Naive thymus-derived CD4-positive, alpha-beta T cell (primary cell): ENCODE measurements at regions not wholly inside any gene's neighbourhood (a gene's known extent, or its start where the extent isn't known, plus 50 kb on each side); places are given as distances from the start of the nearest gene placed in this dataset.

Experiments used
- ATAC-seq: fragments of 150-1000 bp; cut with Tn5 transposase; 2 replicates; pipeline ENCODE4 v1.10.0; 2021; ENCODE audit warnings: mild to moderate bottlenecking, moderate library complexity
- CTCF ChIA-PET: fragments of 350-600 bp; sonication (Branson Sonifier 250); formaldehyde crosslinking; loops from one replicate; lab custom pipeline; 2021; ENCODE audit warnings: antibody characterized with exemption; lab: Charles Lee
- POLR2A ChIA-PET: fragments of 350-600 bp; sonication (Branson Sonifier 250); formaldehyde crosslinking; loops from one replicate; lab custom pipeline; 2021; ENCODE audit warnings: antibody characterized with exemption, inconsistent platforms; lab: Charles Lee
- DNase-seq, 9 donors: peaks; one replicate each; pipeline versions ENCODE4 v3.0.0 to v3.0.0-alpha.2; 2020 to 2022; ENCODE audit warnings: mixed read lengths in 1 of 9
- H3K27ac ChIP-seq: one replicate; pipeline ENCODE4 v1.7.0; 2013; ENCODE audit warnings: mild to moderate bottlenecking, low read depth, low read length, moderate library complexity
- H3K27me3 ChIP-seq, 2 donors: one replicate each; pipeline ENCODE4 v1.7.0; 2013; ENCODE audit warnings: low read length in 2 of 2, mild to moderate bottlenecking in 2 of 2, moderate library complexity in 2 of 2; ENCODE audit not compliant: control insufficient read depth in 2 of 2, insufficient read depth in 2 of 2
- H3K36me3 ChIP-seq, 3 experiments: 1 replicate in 2 of 3; 2 replicates in 1 of 3; pipeline ENCODE4 v1.7.0; 2013; ENCODE audit warnings: low read length in 3 of 3, mild to moderate bottlenecking in 3 of 3, moderate library complexity in 1 of 3; ENCODE audit not compliant: insufficient read depth in 3 of 3, control insufficient read depth in 2 of 3
- H3K4me1 ChIP-seq, 2 donors: one replicate each; pipeline ENCODE4 v1.7.0; 2013; ENCODE audit warnings: low read length in 2 of 2, mild to moderate bottlenecking in 2 of 2, moderate library complexity in 1 of 2; ENCODE audit not compliant: control insufficient read depth in 2 of 2, insufficient read depth in 2 of 2
- H3K4me3 ChIP-seq: 2 replicates; pipeline ENCODE4 v1.7.0; 2013; ENCODE audit warnings: mild to moderate bottlenecking, low read length
- H3K9me3 ChIP-seq, 3 experiments: 1 replicate in 2 of 3; 2 replicates in 1 of 3; pipeline ENCODE4 v1.7.0; 2013; ENCODE audit warnings: low read length in 3 of 3; ENCODE audit not compliant: control insufficient read depth in 2 of 3
- H3K27ac Mint-ChIP-seq, 9 donors: one replicate each; pipeline ENCODE4 v1.8.0; 2020 to 2022; ENCODE audit warnings: mixed read lengths in 9 of 9, mild to moderate bottlenecking in 8 of 9, moderate library complexity in 5 of 9, inconsistent platforms in 2 of 9
- H3K27me3 Mint-ChIP-seq, 5 donors: one replicate each; pipeline ENCODE4 v1.8.0; 2021 to 2022; ENCODE audit warnings: mixed read lengths in 5 of 5, mild to moderate bottlenecking in 1 of 5
- H3K36me3 Mint-ChIP-seq, 5 donors: one replicate each; pipeline ENCODE4 v1.8.0; 2020 to 2022; ENCODE audit warnings: mixed read lengths in 5 of 5, mild to moderate bottlenecking in 3 of 5, inconsistent platforms in 1 of 5
- H3K4me1 Mint-ChIP-seq, 7 donors: one replicate each; pipeline ENCODE4 v1.8.0; 2020 to 2022; ENCODE audit warnings: mixed read lengths in 7 of 7, mild to moderate bottlenecking in 3 of 7, inconsistent platforms in 1 of 7
- H3K4me3 Mint-ChIP-seq, 10 donors: one replicate each; pipeline ENCODE4 v1.8.0; 2020 to 2022; ENCODE audit warnings: mild to moderate bottlenecking in 10 of 10, mixed read lengths in 10 of 10, moderate library complexity in 6 of 10, inconsistent platforms in 2 of 10
- H3K9me3 Mint-ChIP-seq, 11 donors: one replicate each; pipeline ENCODE4 v1.8.0; 2020 to 2022; ENCODE audit warnings: mixed read lengths in 11 of 11, mild to moderate bottlenecking in 4 of 11, inconsistent platforms in 1 of 11, moderate library complexity in 1 of 11
- intact Hi-C, 2 donors: fragments of 100-400 bp; cut with micrococcal nuclease; formaldehyde crosslinking; loops; one replicate each; pipeline ENCODE4 v1.15.1; 2023

DNA sequence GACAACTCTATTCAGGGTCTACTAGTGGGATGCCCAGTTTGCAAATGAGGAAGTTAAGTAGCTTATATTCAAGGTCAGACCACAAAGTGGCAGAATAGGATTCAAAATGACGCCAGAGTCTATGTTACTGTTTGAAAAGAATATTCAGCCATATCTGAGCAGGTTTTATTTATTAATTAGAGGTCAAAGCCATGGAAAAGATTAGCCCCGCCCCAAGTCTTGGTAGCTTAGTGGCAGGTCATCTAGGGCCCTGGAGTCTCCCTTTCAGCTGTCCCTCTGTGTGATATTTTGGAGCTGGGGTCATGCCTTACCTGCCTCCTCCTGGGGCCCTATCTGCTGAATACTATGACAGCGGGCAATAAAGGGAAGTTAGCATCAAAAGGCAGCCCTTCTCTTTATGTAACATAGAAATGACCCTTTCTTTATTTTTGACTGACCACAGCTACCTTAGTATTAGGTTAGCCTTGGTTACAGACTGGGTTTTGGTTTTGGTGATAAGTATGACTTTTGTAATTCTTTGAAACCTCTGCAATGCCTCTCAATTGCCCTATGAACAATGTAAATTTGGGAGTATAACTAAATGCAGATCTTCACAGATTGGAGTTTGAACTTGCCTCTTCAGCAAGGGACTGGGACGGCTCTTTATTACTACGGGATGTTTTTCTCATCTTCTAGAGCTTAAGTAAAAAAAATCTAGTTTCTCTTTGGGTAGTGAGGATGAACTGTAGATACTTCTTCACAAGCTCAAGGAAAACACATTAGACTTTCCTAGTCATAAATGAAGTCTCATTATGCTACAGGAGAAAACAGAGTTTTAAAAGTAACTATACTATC is 153.0 kb upstream of the ITGA4 start:
- POLR2A ChIA-PET = interaction anchor here (0.6 to 2.2 kb wide), 18 partner anchors 9 to 246 kb away, joined by 3 to 34 read pairs (median 3); partner anchors contain the start of gene ITGA4
- intact Hi-C loops = loop anchor here (1.0 to 10.0 kb wide), 11 partner anchors 8 to 588 kb away; partner anchors contain the start of genes ITGA4 (in 1 of the 2), ITPRID2 (in 1 of the 2) and UBE2E3 (in 1 of the 2)
- H3K9me3 Mint-ChIP-seq = peaks cover 0 to 7% (median 0%) of the 10 kb centered on the region in 11 donors
- CTCF ChIA-PET = interaction anchor here (0.7 to 5.4 kb wide), 12 partner anchors 9 to 411 kb away, joined by 3 to 35 read pairs (median 4); partner anchors contain the start of gene ITGA4
- no peaks in the 10 kb centered on the region for H3K27me3 ChIP-seq
- peaks cover 66 to 73% of the 10 kb centered on the region in 2 donors for H3K4me1 ChIP-seq
- H3K27me3 Mint-ChIP-seq = no peaks in the 10 kb centered on the region
- no peaks in the 10 kb centered on the region for H3K36me3 ChIP-seq
- H3K27ac ChIP-seq = peak overlapping the region; percentile 84
- peaks cover 54 to 92% (median 89%) of the 10 kb centered on the region in 7 donors for H3K4me1 Mint-ChIP-seq
- peak; percentile 32 for ATAC-seq
- peak in 1 of 9 donors; percentile 44 for DNase-seq
- peaks cover 0 to 11% (median 0%) of the 10 kb centered on the region in 5 donors for H3K36me3 Mint-ChIP-seq
- peak overlapping the region; percentile 90 to 100 (median 95) for H3K27ac Mint-ChIP-seq
- H3K9me3 ChIP-seq = no peaks in the 10 kb centered on the region
- H3K4me3 Mint-ChIP-seq = peak overlapping the region; percentile 12 to 94 (median 80)
- peak overlapping the region; percentile 37 for H3K4me3 ChIP-seq

DNA sequence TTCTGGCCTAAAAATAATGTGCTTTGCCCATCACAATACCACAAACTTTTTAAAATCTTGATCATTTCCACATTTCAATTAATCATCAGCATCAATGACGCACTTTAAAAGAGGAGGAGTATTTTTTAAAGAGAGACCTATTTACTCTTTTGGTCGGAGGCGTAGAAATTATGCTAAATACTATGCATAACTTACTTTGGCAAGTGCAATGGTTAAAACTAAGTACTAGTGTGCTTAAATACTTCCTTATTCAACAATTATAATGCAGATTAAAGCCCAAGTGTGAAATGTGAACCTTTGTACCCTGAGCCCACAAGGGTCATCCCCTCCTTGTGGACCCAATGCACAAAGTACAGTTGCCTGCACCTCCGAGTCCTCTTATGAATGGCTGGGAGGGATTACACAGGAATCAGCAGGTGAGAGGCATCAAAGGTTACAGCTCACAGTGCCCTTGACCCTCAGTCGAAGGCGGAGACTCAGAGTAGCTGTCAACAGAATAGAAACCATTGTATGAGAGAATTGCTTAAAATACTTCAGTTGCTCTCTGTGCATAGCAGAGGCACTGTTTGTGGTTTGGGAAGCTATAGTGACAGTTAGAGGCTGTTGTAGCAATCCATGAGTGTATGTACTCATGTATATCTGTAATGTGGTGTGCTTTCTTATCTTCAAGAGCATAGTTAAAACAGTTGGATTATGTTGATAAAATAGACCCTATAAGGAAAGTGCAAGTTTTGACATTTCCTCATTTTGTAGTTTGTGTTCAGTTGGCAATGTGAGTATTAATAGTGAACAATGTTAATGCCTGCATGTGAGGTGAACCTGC is 151.7 kb upstream of the ITGA4 start:
- Histone ChIP-seq H3K27ac (peak overlapping the region; percentile 84), H3K4me1 (peaks cover 66 to 73% of the 10 kb centered on the region in 2 donors), H3K27me3 (no peaks in the 10 kb centered on the region), H3K9me3 (no peaks in the 10 kb centered on the region), H3K36me3 (no peaks in the 10 kb centered on the region), H3K4me3 (peak overlapping the region; percentile 14)
- ChIA-PET POLR2A (interaction anchor here (0.6 to 8.1 kb wide), 7 partner anchors 12 to 179 kb away, joined by 3 to 69 read pairs (median 3); partner anchors contain the start of gene ITGA4), CTCF (interaction anchor here (0.6 to 5.4 kb wide), 6 partner anchors 30 to 201 kb away, joined by 3 to 35 read pairs (median 4); no protein-coding TSS in a partner anchor)
- Mint-ChIP-seq H3K9me3 (no peaks in the 10 kb centered on the region), H3K36me3 (peaks cover 0 to 3% (median 0%) of the 10 kb centered on the region in 5 donors), H3K4me1 (peaks cover 49 to 90% (median 84%) of the 10 kb centered on the region in 7 donors), H3K27ac (peak overlapping the region; percentile 90 to 100 (median 95)), H3K4me3 (peak overlapping the region; percentile 71 to 94 (median 82)), H3K27me3 (no peaks in the 10 kb centered on the region)
- DNase-seq (peak in 5 of 9 donors; percentile 47 to 61 (median 54)), ATAC-seq (peak; percentile 77)
- intact Hi-C loops = loop anchor here (1.0 to 10.0 kb wide), 11 partner anchors 8 to 1298 kb away; partner anchors contain the start of genes UBE2E3 (in 2 of the 2) and CWC22 (in 1 of the 2)

DNA sequence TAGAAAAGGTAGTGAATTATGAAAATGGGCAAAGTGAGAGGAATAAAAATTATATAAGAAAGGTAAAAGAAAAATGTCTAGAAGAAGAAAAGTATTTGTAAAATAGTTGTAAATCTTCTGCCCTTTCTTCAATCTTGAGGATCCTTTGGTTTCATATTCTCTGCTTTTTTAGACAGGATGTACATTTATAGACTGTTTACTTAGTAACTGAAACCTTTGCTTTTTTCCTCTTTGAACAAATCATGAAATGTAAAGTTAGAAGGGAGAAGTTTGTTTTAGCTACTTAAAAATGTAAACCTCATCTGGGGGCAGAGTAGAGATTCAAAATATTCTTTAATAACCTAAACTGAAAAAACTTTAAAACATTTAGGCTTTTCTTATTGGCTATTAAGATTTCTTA is 150.4 kb upstream of the ITGA4 start:
- H3K4me1 Mint-ChIP-seq = peaks cover 40 to 83% (median 76%) of the 10 kb centered on the region in 7 donors
- H3K27ac Mint-ChIP-seq = peak overlapping the region; percentile 90 to 100 (median 95)
- DNase-seq (peak in 6 of 9 donors; percentile 38 to 63 (median 54)), ATAC-seq (peak; percentile 47)
- CTCF ChIA-PET = interaction anchor here (1.0 to 1.9 kb wide), 3 partner anchors 8 to 153 kb away, joined by 3 to 5 read pairs (median 5); no protein-coding TSS in a partner anchor
- H3K36me3 ChIP-seq = no peaks in the 10 kb centered on the region
- intact Hi-C loops = loop anchor here (1.0 to 10.0 kb wide), 5 partner anchors 164 to 1299 kb away; partner anchors contain the start of genes UBE2E3 (in 2 of the 2) and CWC22 (in 1 of the 2)
- H3K27ac ChIP-seq = peak overlapping the region; percentile 84
- no peaks in the 10 kb centered on the region for H3K9me3 ChIP-seq
- peaks cover 61 to 72% of the 10 kb centered on the region in 2 donors for H3K4me1 ChIP-seq
- H3K27me3 ChIP-seq = no peaks in the 10 kb centered on the region
- no peaks in the 10 kb centered on the region for H3K36me3 Mint-ChIP-seq
- peak overlapping the region; percentile 5 for H3K4me3 ChIP-seq
- no peaks in the 10 kb centered on the region for H3K9me3 Mint-ChIP-seq
- H3K27me3 Mint-ChIP-seq = no peaks in the 10 kb centered on the region
- POLR2A ChIA-PET = interaction anchor here (1.0 to 8.1 kb wide), 6 partner anchors 13 to 186 kb away, joined by 3 to 69 read pairs (median 6); partner anchors contain the start of gene ITGA4
- peak overlapping the region; percentile 18 to 94 (median 80) for H3K4me3 Mint-ChIP-seq

DNA sequence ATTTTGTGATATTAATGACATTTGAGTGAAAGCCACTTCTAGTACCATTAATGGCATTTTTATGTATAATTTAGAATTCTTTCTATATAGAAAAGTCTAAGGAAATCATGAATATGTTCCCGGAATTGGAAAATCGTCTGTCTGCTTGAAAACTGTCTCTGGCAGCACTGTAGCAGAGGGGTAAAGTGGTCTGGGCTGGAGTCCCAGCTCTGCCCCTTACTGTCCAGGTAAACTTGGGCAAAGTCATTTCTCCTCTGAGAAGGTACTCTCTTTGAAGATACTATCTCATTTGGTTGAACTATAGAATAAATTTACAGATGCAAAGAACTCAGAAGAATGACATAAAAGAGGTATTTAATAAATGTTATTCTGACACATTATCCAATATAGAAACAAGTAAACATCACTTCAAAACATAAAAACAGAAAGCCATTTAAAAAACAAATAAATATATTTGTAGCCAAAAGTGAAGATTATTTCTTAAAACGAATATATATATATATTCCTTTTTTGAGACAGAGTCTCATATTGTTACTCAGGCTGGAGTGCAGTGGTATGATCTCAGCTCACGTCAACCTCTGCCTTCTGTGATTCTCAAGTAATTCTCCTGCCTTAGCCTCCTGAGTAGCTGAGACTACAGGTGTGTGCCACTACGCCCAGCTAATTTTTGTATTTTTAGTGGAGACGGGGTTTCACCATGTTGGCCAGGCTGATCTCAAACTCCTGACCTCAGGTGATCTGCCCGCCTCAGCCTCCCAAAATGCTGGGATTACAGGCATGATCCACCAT is 149.8 kb upstream of the ITGA4 start:
- no peaks in the 10 kb centered on the region for H3K36me3 ChIP-seq
- H3K9me3 Mint-ChIP-seq = no peaks in the 10 kb centered on the region
- peak overlapping the region; percentile 84 for H3K27ac ChIP-seq
- DNase-seq = peak in 2 of 9 donors; percentile 31 to 47
- ChIA-PET CTCF (interaction anchor here (0.6 to 1.9 kb wide), 5 partner anchors 9 to 132 kb away, joined by 3 to 5 read pairs (median 4); no protein-coding TSS in a partner anchor), POLR2A (interaction anchor here (1.0 to 8.1 kb wide), 8 partner anchors 12 to 202 kb away, joined by 3 to 69 read pairs (median 6); partner anchors contain the start of gene ITGA4)
- H3K27me3 Mint-ChIP-seq = no peaks in the 10 kb centered on the region
- H3K4me3 ChIP-seq = peak overlapping the region; percentile 5
- peaks cover 59 to 71% of the 10 kb centered on the region in 2 donors for H3K4me1 ChIP-seq
- intact Hi-C loops = loop anchor here (1.0 to 10.0 kb wide), 4 partner anchors 165 to 1300 kb away; partner anchors contain the start of genes UBE2E3 (in 2 of the 2) and CWC22 (in 1 of the 2)
- H3K9me3 ChIP-seq = no peaks in the 10 kb centered on the region
- H3K36me3 Mint-ChIP-seq = no peaks in the 10 kb centered on the region
- peak overlapping the region; percentile 39 to 94 (median 82) for H3K4me3 Mint-ChIP-seq
- no peaks in the 10 kb centered on the region for H3K27me3 ChIP-seq
- H3K27ac Mint-ChIP-seq = peak overlapping the region; percentile 90 to 100 (median 95)
- H3K4me1 Mint-ChIP-seq = peaks cover 42 to 83% (median 76%) of the 10 kb centered on the region in 7 donors
- ATAC-seq = no peak

DNA sequence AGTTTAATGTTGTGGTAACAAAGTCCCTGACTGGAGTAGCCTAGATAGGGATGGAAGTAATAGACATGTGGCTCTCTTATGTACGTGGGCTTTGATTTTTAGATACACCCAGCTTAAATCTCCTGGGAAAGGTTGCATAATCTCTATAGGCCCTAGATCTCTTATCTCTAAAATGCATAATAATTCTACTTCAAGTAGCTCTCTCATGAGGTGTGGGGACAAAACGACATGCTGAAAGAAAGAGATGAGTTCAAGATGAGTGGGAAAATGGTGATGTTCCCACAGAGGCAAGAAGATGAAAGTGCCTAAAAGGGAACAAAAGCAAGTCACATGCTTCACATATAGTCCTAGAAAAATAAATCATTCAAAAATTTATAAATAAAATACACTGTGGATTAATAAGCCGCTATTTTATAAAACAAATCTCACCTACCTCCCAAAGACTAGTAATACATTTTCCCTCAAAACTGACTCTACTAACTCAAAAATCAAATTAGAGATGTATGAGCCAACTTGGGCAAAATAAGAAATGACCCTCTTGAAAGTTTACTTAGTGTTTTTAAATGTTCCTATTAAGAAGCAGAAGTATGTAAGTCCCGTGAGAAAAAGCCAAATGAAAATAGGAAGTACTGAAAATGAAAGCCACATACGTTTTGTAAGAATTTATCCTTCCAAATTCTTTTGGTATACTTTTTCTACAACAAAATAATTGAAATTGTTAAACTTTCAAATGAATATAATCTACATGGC is 148.2 kb upstream of the ITGA4 start:
- Mint-ChIP-seq H3K36me3 (no peaks in the 10 kb centered on the region), H3K27me3 (no peaks in the 10 kb centered on the region), H3K4me1 (peaks cover 52 to 91% (median 85%) of the 10 kb centered on the region in 7 donors), H3K9me3 (no peaks in the 10 kb centered on the region), H3K4me3 (peak overlapping the region; percentile 72 to 94 (median 88)), H3K27ac (peak overlapping the region; percentile 90 to 100 (median 95))
- peaks cover 62 to 71% of the 10 kb centered on the region in 2 donors for H3K4me1 ChIP-seq
- H3K9me3 ChIP-seq = no peaks in the 10 kb centered on the region
- DNase-seq (no peak), ATAC-seq (no peak)
- intact Hi-C loops = loop anchor here (1.0 to 10.0 kb wide), 5 partner anchors 8 to 1302 kb away; partner anchors contain the start of genes UBE2E3 (in 2 of the 2) and CWC22 (in 1 of the 2)
- POLR2A ChIA-PET = interaction anchor here (0.7 to 8.1 kb wide), 18 partner anchors 8 to 328 kb away, joined by 3 to 69 read pairs (median 4); partner anchors contain the start of genes ITGA4 and UBE2E3
- CTCF ChIA-PET = interaction anchor here (0.7 to 2.2 kb wide), 8 partner anchors 8 to 214 kb away, joined by 3 to 15 read pairs (median 4); partner anchors contain the start of gene ITGA4
- no peaks in the 10 kb centered on the region for H3K36me3 ChIP-seq
- H3K4me3 ChIP-seq = peak overlapping the region; percentile 29
- peak overlapping the region; percentile 84 for H3K27ac ChIP-seq
- H3K27me3 ChIP-seq = no peaks in the 10 kb centered on the region
